OCI-LY1 (cell line): ENCODE measurements at regions not wholly inside any gene's neighbourhood (a gene's known extent, or its start where the extent isn't known, plus 50 kb on each side); places are given as distances from the start of the nearest gene placed in this dataset.

Source experiments
- H2AFZ ChIP-seq: fragments of 200-600 bp; sonication (generic), shearing (Covaris generic); 2 replicates; pipeline ENCODE4 v1.6.0; 2014; ENCODE audit warnings: antibody characterized with exemption, mild to moderate bottlenecking, low read length
- H3F3A ChIP-seq: fragments of 200-600 bp; sonication (generic), shearing (Covaris generic); 2 replicates; pipeline ENCODE4 v1.6.0; 2014; ENCODE audit warnings: mild to moderate bottlenecking, antibody characterized with exemption, low read length, moderate library complexity; ENCODE audit not compliant: insufficient read depth
- H3K27ac ChIP-seq: fragments of 200-600 bp; sonication (generic); 2 replicates; pipeline ENCODE4 v1.5.1; 2014; ENCODE audit warnings: low read length, mixed run types, mild to moderate bottlenecking, low read depth; ENCODE audit not compliant: poor library complexity, severe bottlenecking
- H3K27me3 ChIP-seq: fragments of 200-600 bp; sonication (generic); 2 replicates; pipeline ENCODE4 v1.6.0; 2014; ENCODE audit warnings: antibody characterized with exemption, mild to moderate bottlenecking, low read length, moderate library complexity; ENCODE audit not compliant: insufficient read depth
- H3K36me3 ChIP-seq: fragments of 200-600 bp; sonication (generic); 2 replicates; pipeline ENCODE4 v1.6.1; 2014; ENCODE audit warnings: mild to moderate bottlenecking, antibody characterized with exemption, low read length, moderate library complexity, mixed read lengths; ENCODE audit not compliant: insufficient read depth
- H3K4me1 ChIP-seq: fragments of 200-600 bp; sonication (generic); 2 replicates; pipeline ENCODE4 v1.5.1; 2014; ENCODE audit warnings: mild to moderate bottlenecking, low read length, moderate library complexity; ENCODE audit not compliant: insufficient read depth, severe bottlenecking
- H3K4me2 ChIP-seq: fragments of 200-600 bp; sonication (generic), shearing (Covaris generic); 2 replicates; pipeline ENCODE4 v1.6.1; 2014; ENCODE audit warnings: low read length
- H3K4me3 ChIP-seq: fragments of 200-600 bp; sonication (generic); 2 replicates; pipeline ENCODE4 v1.5.1; 2014; ENCODE audit warnings: low read length, low read depth, mild to moderate bottlenecking, mixed read lengths; ENCODE audit not compliant: poor library complexity, severe bottlenecking
- H3K79me2 ChIP-seq: fragments of 200-600 bp; shearing (Covaris generic); 2 replicates; pipeline ENCODE4 v1.6.1; 2016; ENCODE audit warnings: mixed run types, low read length, mixed read lengths; ENCODE audit not compliant: insufficient read depth
- H3K9ac ChIP-seq: fragments of 200-600 bp; sonication (generic), shearing (Covaris generic); 2 replicates; pipeline ENCODE4 v1.6.1; 2014; ENCODE audit warnings: mild to moderate bottlenecking, low read length, mixed read lengths
- H3K9me2 ChIP-seq: fragments of 200-600 bp; sonication (generic), shearing (Covaris generic); 2 replicates; pipeline ENCODE4 v1.6.1; 2014; ENCODE audit warnings: low read depth, mild to moderate bottlenecking, low read length, mixed read lengths
- H3K9me3 ChIP-seq: fragments of 200-600 bp; shearing (Covaris generic); 2 replicates; pipeline ENCODE4 v1.6.1; 2014; ENCODE audit warnings: low read length, mixed read lengths
- H4K20me1 ChIP-seq: fragments of 200-600 bp; sonication (generic), shearing (Covaris generic); 2 replicates; pipeline ENCODE4 v1.6.0; 2016; ENCODE audit warnings: mild to moderate bottlenecking, low read length; ENCODE audit not compliant: insufficient read depth
- EZH2 ChIP-seq: fragments of 200-600 bp; sonication (generic), shearing (Covaris generic); IDR thresholded peaks from 2 replicates; pipeline ENCODE4 v1.8.0; 2017; ENCODE audit warnings: borderline replicate concordance, mixed run types, mild to moderate bottlenecking, antibody characterized with exemption, low read length, moderate library complexity, mixed read lengths
- TF ChIP-seq, protein P1 (sequence below): fragments of 200-600 bp; sonication (generic), shearing (Covaris generic); IDR thresholded peaks from 2 replicates; pipeline ENCODE4 v1.5.1; 2017; ENCODE audit warnings: mild to moderate bottlenecking, antibody characterized with exemption, low read length, moderate library complexity, mixed read lengths

DNA sequence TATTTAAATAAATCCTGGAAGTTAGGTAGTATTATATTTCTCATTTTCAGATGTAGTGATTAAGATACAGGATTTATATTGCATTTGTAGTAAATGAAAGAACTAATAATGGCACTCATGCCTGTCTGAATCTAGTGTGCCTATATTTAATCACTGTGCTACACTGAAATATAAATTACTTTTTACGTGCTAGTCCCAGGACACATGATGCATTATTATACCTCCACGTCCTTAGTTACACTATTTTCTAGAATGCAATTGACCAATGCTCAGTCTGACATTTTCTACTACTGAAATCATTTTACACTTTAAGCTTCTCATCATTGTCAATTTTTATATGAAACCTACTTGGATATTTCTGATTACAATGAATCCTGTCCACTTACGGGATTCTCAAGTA lies 80.9 kb upstream of the TMEFF2 start:
- H3K27me3 ChIP-seq = no peaks in the 10 kb centered on the region
- no peaks in the 10 kb centered on the region for H3K9me3 ChIP-seq
- H3K4me3 ChIP-seq = no peak overlapping the region
- no peaks in the 10 kb centered on the region for H3K36me3 ChIP-seq
- H3F3A ChIP-seq = no peaks in the 10 kb centered on the region
- H3K27ac ChIP-seq = no peak overlapping the region
- no peaks in the 10 kb centered on the region for H3K79me2 ChIP-seq
- no peaks in the 10 kb centered on the region for H3K9me2 ChIP-seq
- no peak for TF ChIP-seq EZH2
- TF ChIP-seq, protein P1, sequence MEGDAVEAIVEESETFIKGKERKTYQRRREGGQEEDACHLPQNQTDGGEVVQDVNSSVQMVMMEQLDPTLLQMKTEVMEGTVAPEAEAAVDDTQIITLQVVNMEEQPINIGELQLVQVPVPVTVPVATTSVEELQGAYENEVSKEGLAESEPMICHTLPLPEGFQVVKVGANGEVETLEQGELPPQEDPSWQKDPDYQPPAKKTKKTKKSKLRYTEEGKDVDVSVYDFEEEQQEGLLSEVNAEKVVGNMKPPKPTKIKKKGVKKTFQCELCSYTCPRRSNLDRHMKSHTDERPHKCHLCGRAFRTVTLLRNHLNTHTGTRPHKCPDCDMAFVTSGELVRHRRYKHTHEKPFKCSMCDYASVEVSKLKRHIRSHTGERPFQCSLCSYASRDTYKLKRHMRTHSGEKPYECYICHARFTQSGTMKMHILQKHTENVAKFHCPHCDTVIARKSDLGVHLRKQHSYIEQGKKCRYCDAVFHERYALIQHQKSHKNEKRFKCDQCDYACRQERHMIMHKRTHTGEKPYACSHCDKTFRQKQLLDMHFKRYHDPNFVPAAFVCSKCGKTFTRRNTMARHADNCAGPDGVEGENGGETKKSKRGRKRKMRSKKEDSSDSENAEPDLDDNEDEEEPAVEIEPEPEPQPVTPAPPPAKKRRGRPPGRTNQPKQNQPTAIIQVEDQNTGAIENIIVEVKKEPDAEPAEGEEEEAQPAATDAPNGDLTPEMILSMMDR = no peak
- no peak overlapping the region for H3K9ac ChIP-seq
- no peak overlapping the region for H3K4me2 ChIP-seq
- no peaks in the 10 kb centered on the region for H4K20me1 ChIP-seq
- H3K4me1 ChIP-seq = no peaks in the 10 kb centered on the region
- no peak overlapping the region for H2AFZ ChIP-seq

DNA sequence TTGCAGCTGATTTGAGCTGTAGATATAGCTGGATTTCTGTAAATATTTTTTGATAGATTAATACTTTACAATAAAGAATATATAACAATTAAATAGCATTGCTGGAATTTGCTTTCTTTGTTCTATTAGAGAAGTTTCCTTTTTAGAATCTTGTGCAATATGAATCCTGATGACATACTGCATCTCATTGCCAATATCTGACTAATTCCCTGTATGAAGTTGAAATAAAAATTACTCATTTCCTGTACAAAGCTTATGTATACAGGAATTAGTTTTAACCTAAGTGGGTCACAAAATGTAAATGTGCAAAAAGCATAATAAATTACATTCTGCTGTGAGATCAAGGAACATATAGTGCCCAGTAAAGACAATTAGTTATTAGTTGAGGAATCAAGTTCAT lies 72.8 kb upstream of the TMEFF2 start:
- no peak overlapping the region for H3K4me2 ChIP-seq
- no peaks in the 10 kb centered on the region for H3K9me2 ChIP-seq
- H3K4me3 ChIP-seq = no peak overlapping the region
- no peaks in the 10 kb centered on the region for H3K4me1 ChIP-seq
- H3K27me3 ChIP-seq = no peaks in the 10 kb centered on the region
- H2AFZ ChIP-seq = no peak overlapping the region
- H3K27ac ChIP-seq = no peak overlapping the region
- no peaks in the 10 kb centered on the region for H4K20me1 ChIP-seq
- no peaks in the 10 kb centered on the region for H3K9me3 ChIP-seq
- H3F3A ChIP-seq = no peaks in the 10 kb centered on the region
- TF ChIP-seq, protein P1 = no peak
- no peak for TF ChIP-seq EZH2
- no peaks in the 10 kb centered on the region for H3K79me2 ChIP-seq
- H3K9ac ChIP-seq = no peak overlapping the region
- H3K36me3 ChIP-seq = no peaks in the 10 kb centered on the region

- TF ChIP-seq, protein P1 = no peak
- TF ChIP-seq EZH2 = no peak
- Histone ChIP-seq H4K20me1 (no peaks in the 10 kb centered on the region), H3K27ac (no peak overlapping the region), H3K36me3 (no peaks in the 10 kb centered on the region), H2AFZ (no peak overlapping the region), H3K4me1 (no peaks in the 10 kb centered on the region), H3K4me2 (no peak overlapping the region), H3K9me2 (no peaks in the 10 kb centered on the region), H3K9ac (no peak overlapping the region), H3K9me3 (no peaks in the 10 kb centered on the region), H3F3A (no peaks in the 10 kb centered on the region), H3K79me2 (no peaks in the 10 kb centered on the region), H3K27me3 (no peaks in the 10 kb centered on the region), H3K4me3 (no peak overlapping the region)
These were observed 71.0 kb upstream of the TMEFF2 start for GRCh38 chr2:192265751-192266150.
